Right lung (tissue), 2 donors: ENCODE measurements at regions not wholly inside any gene's neighbourhood (a gene's known extent, or its start where the extent isn't known, plus 50 kb on each side); places are given as distances from the start of the nearest gene placed in this dataset.

ENCODE experiments used
- DNase-seq, 2 donors: peaks; one replicate each; pipeline ENCODE4 v3.0.0-alpha.2; 2013

GRCh38 chr3:187902041-187902471 lies 156.8 kb upstream of the BCL6 start:
- DNase-seq, result no peak

DNA sequence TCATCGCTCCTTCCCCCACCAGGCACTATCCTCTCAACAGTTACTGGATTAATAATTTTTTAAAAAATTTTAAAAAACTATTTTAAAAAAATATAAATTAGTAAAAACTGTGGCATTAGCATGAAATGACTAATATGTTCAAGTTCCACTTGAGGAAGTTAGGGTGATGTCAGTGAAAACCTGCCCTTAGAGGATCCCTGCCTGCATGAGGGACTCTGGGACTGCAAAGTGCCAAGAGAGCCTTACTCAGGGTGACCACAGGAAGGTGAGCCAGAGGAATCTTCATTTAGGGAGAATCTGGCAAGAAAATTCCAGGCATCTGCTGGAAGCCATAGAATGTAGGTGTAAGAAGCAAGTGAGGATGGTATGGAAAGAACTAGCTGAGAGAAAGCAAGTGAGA lies 157.7 kb upstream of the BCL6 start:
- DNase-seq, result no peak

DNA sequence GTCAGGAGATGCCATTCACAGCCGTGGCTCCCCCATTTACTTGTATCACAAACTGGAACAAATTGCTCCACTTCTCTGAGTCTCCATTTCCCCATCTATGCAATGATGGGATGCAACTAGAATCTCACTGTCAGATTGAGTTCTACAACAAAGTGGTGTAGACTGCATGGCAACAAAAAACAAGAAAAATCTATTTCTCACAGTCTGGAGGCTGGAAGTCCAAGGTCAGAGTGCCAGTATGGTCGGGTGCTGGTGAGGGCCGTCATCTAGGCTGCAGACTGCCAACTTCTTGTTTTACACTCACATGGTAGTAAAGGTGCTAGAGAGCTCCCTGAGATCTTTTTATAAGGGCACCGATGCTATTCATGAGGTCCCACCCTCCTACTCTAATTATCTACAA lies 158.4 kb upstream of the BCL6 start:
- DNase-seq, result no peak

DNA sequence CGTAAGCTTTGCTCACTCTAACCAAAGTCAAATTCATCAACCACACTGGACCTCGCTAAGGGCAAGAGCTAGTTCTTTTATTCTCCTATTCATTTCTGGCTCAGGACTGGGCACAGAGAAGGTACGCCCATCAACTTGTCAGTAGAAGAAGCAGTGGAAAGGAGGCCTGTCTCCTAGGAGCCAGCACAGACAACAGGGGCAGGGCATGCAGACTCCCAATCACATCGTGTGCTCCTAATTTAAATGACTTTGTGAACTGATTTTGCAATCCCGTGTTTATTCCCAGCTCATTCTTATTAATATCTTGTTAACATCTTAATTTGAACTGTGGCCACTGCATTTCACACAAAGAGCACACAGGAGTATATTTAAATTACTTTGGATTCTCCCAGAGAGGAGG lies 161.1 kb upstream of the BCL6 start:
- DNase-seq, result no peak

GRCh38 chr3:187906920-187907319 lies 161.7 kb upstream of the BCL6 start:
- no peak for DNase-seq

DNA sequence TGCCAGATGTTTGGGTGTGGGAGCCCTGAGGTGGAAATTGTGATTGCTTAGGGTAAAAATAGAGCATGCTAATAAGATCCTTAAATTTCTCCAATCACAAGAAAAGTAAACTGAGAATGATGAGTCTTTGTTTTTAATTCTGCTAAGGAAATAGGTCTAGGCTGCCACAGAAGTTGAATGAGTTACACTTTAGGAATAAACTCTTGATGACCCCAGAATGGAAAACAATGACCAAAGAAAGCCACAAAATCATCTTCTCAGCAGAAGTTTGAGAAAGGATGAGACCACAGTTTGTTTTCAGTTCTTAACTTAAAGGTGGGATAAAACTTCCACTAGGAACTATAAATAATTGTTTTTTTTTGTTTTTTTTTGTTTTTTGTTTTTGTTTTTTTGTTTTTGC lies 164.6 kb upstream of the BCL6 start:
- no peak for DNase-seq

DNA sequence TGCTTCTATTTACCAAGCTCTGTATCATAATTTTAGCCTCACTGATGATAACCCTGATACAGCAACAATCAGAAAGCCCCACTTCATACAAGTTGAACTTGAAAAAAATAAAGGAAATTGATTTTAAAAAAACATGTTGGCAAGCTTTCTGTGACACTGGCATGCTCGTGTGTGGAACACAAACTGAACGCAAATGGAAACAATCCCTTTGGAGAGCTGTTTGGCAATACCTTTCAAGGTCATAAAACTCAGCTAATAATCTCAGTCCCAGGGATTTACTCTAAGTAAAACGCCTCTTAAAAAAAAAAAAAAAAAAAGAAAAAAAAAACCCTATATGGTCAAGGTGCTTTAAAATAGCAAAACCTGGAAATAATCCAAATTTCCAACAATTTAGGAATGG lies 166.7 kb upstream of the BCL6 start:
- no peak for DNase-seq

DNA sequence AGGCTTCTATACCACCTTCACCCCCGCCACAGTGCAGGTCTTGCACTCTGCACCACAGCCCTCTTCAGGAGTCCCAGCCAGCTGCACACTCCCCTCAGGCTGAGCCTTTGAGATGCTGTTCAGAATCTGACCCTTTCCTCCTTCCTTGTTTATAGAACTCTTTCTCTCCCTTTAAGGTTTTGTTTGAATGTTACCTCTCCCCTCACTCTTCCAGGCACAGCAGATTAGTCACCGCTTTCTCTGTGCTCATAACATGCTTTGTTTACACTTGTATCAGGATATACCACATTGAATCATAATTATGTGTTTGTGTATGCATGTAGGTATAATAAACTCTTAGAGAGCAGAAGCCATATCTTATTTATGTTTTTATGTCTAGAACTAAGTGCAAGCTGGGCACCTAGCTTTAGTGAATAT lies 168.4 kb upstream of the BCL6 start:
- no peak for DNase-seq

- no peak for DNase-seq
Measured at GRCh38 chr3:187914231-187914630, 169.0 kb upstream of the BCL6 start.

GRCh38 chr3:187916072-187916471 lies 170.8 kb upstream of the BCL6 start:
- DNase-seq, result no peak

GRCh38 chr3:187918081-187918644 lies 172.9 kb upstream of the BCL6 start:
- no peak for DNase-seq

DNA sequence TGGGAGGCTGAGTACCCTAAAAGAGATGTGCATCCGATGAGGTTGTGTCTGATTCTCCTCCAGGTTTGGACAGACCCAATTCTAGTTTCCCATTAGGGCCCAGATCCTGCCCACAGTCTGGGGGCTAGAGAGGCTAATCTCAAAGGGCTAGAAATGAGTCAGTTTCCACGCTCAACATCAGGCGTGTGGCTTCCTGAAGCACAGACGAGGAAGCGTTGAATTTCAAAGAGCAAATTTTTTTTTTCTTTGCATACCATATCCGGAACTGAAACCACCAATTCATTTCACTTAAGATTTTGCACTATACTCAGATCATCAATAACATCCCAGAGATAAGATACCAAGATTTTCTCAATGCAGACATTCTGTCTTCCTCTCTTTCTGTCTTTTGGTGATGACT lies 173.8 kb upstream of the BCL6 start:
- no peak for DNase-seq

DNA sequence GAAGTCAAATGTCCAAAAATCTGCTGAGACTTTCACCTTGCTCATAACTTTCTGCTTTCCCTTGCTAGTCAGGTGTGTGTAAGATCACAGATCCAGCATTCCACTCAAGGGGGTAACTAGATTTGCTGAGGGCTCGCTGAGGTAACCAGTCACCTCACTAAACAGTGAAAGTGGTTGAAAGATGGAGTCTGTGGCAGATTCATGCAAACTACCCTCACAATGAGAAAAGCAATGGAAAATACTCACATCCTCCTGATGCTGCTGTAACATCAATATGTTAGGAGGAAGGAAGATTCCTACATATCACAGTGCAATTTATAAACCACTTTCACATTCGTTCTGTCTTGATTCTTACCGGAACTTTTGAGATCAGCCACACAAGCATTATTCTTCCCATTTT lies 174.3 kb upstream of the BCL6 start:
- no peak for DNase-seq

GRCh38 chr3:187920030-187920429 lies 174.8 kb upstream of the BCL6 start:
- DNase-seq, result no peak

DNA sequence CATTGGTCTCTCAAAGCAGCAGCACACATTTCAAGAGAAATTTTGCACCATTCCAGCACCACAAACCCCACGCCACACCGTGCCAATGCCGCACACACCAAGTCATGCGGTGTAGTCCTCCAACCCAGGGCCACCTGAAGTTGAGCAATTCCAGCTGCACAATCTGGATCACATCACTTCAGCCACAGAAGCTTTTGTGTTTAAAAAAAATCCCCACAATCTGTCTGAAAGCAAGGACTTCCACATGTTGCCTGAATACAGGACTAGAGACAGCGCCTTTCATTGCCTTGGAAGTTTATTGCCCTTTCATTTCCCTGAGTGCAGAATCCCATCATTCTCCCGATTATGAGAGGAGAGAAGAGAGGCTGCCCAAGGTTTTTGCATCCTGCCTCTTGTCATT lies 175.6 kb upstream of the BCL6 start:
- DNase-seq, result no peak

- no peak for DNase-seq
Measured at GRCh38 chr3:187921391-187922074, 176.3 kb upstream of the BCL6 start.

DNA sequence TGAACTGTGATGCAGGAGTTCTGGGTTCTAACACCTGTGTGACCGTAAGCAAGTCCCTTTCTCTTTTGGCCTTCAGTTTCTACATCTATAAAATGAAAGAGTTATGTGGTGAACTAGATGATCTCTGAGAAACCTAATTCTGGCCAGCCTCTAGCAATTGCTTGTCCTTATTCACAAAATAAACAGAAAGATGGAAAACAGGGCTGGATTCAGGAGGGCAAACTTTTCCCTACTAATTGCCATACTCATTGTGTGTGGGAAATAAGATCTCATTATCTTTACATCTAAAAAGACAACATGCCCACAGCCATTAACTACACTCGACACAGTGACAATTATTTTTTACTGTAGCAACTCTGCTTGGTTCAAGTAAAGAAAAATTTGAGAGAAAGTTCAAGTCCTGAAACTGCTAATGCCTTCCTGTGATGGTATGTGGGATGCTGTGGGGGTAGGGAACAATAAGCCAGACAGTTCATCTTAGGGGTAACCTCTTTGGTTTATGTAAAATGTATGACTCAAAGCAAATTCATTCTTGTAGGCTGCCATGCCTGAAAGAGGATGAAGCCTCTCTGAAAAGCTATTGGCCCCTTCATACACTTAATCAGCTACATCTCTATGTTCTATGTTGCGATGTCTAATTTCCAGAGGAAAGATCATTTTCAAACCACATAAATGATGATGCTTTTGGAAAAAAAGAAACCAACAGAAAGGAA lies 177.6 kb upstream of the BCL6 start:
- no peak for DNase-seq

GRCh38 chr3:187924651-187925050 lies 179.4 kb upstream of the BCL6 start:
- no peak for DNase-seq

GRCh38 chr3:187925326-187925725 lies 180.1 kb upstream of the BCL6 start:
- DNase-seq, result no peak

GRCh38 chr3:187926620-187927019 lies 181.4 kb upstream of the BCL6 start:
- no peak for DNase-seq

DNA sequence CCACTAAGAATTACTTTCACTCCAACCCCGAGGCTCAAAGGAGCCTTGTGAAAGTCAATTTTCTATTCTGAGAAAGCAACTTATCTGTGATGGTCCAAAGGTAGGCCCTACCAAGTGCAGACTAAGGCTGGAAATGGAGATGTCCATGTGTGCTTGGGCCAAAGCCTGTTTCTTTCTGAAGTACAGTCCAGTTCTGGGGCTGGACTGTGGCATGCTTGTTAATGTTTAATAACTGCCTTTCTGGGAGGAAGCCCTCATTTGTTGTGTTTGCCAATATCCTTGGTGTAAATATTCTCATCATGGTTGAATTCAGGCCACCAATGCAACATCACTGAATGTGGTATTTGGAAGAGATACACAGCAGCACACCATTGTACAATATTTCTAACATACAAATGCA lies 182.3 kb upstream of the BCL6 start:
- DNase-seq, result no peak

GRCh38 chr3:187929112-187929816 lies 184.0 kb upstream of the BCL6 start:
- no peak for DNase-seq

- no peak for DNase-seq
Measured at GRCh38 chr3:187930021-187930420, 184.8 kb upstream of the BCL6 start.
